HuH-7.5 (cell line): ENCODE measurements at regions not wholly inside any gene's neighbourhood (a gene's known extent, or its start where the extent isn't known, plus 50 kb on each side); places are given as distances from the start of the nearest gene placed in this dataset.

ENCODE experiments used
- DNase-seq: peaks from one replicate; pipeline ENCODE4 v3.0.0; 2011; ENCODE audit warnings: low spot score

GRCh38 chr15:70180186-70180875, 82.6 kb upstream of the TLE3 start:
- no peak for DNase-seq

- DNase-seq, result no peak
Observed at GRCh38 chr15:70179309-70179892, 81.7 kb upstream of the TLE3 start.

- DNase-seq, result no peak
Observed at GRCh38 chr15:70178335-70179084, 80.8 kb upstream of the TLE3 start.

- DNase-seq, result no peak
Observed at GRCh38 chr15:70172566-70173225, 75.0 kb upstream of the TLE3 start.

GRCh38 chr15:70172124-70172523, 74.4 kb upstream of the TLE3 start:
- DNase-seq, result no peak

- DNase-seq, result no peak
Observed at GRCh38 chr15:70171256-70171886, 73.7 kb upstream of the TLE3 start.

- DNase-seq, result no peak
Observed at GRCh38 chr15:70170096-70170699, 72.5 kb upstream of the TLE3 start.

GRCh38 chr15:70169147-70169546, 71.4 kb upstream of the TLE3 start:
- DNase-seq, result no peak

- DNase-seq, result no peak
Observed at GRCh38 chr15:70167155-70167554, 69.4 kb upstream of the TLE3 start.

GRCh38 chr15:70166506-70167087, 68.9 kb upstream of the TLE3 start:
- no peak for DNase-seq

GRCh38 chr15:70165716-70166284, 68.1 kb upstream of the TLE3 start:
- DNase-seq, result no peak

- DNase-seq, result peak; percentile 59
Observed at GRCh38 chr15:70164910-70165715, 67.4 kb upstream of the TLE3 start.

GRCh38 chr15:70164156-70164900, 66.6 kb upstream of the TLE3 start:
- DNase-seq, result no peak

- no peak for DNase-seq
Observed at GRCh38 chr15:70160803-70161565, 63.3 kb upstream of the TLE3 start.

GRCh38 chr15:70160267-70160666, 62.5 kb upstream of the TLE3 start:
- DNase-seq, result no peak

GRCh38 chr15:70159713-70160009, 61.9 kb upstream of the TLE3 start:
- no peak for DNase-seq

GRCh38 chr15:70159001-70159712, 61.4 kb upstream of the TLE3 start:
- no peak for DNase-seq

GRCh38 chr15:70158309-70159000, 60.7 kb upstream of the TLE3 start:
- DNase-seq, result no peak
